ACHN (cell line): ENCODE measurements at regions not wholly inside any gene's neighbourhood (a gene's known extent, or its start where the extent isn't known, plus 50 kb on each side); places are given as distances from the start of the nearest gene placed in this dataset.

Experiments
- DNase-seq: peaks from one replicate; pipeline ENCODE4 v3.0.0-alpha.2; 2015
- in situ Hi-C: cut with HindIII; loops from 2 replicates; pipeline ENCODE4 v1.10.0; 2017; ENCODE audit warnings: low sequenced_read_pairs, low pct_ligation_motif_present, low pct_unique_long_range_greater_than_20kb

DNA sequence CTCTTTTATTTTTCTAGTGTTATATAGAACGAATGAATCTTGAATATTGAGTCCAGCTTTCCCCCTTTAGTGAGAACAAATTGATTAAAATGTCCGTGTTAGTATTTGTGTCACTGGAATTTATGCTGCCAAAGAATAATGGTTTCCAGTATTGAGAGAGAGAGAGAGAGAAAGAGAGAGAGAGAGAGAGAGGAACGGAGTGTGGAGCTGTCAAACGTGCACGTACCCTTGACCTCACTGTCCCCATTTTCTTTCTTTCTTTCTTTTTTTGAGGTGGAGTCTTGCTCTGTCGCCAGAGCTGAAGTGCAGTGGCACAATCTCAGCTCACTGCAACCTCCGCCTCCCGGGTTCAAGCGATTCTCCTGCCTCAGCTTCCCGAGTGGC, 70.9 kb upstream of the GREM2 start:
- in situ Hi-C loops: no loop called here
- DNase-seq: no peak

- no peak for DNase-seq
- in situ Hi-C loops: no loop called here
Measured at GRCh38 chr1:240682166-240682858, 70.4 kb upstream of the GREM2 start.

- no peak for DNase-seq
- in situ Hi-C loops: no loop called here
Measured at GRCh38 chr1:240672132-240672811, 60.3 kb upstream of the GREM2 start.

GRCh38 chr1:240667351-240667750, 55.4 kb upstream of the GREM2 start:
- no peak for DNase-seq
- in situ Hi-C loops: no loop called here

- no peak for DNase-seq
- in situ Hi-C loops: no loop called here
Measured at GRCh38 chr1:240666568-240667198, 54.7 kb upstream of the GREM2 start.

GRCh38 chr1:240663169-240663879, 51.4 kb upstream of the GREM2 start:
- DNase-seq: no peak
- in situ Hi-C loops: no loop called here
